GM10248 (cell line): ENCODE measurements at regions not wholly inside any gene's neighbourhood (a gene's known extent, or its start where the extent isn't known, plus 50 kb on each side); places are given as distances from the start of the nearest gene placed in this dataset.
"Not testable (repeated sequence)": the region's sequence is repeated elsewhere in the genome, so short reads cannot be mapped to it uniquely, and the experiment has no call there.

Source experiments
- CTCF ChIA-PET: fragments of 300-600 bp; sonication (Branson Sonifier 250); formaldehyde crosslinking; extraction: SDS; loops from one replicate; lab custom pipeline; 2021; ENCODE audit warnings: antibody characterized with exemption; lab: Yijun Ruan, JAX
- POLR2A ChIA-PET: fragments of 350-650 bp; sonication (Branson Sonifier 250); formaldehyde crosslinking; extraction: SDS; loops from one replicate; lab custom pipeline; 2020; ENCODE audit warnings: antibody characterized with exemption; lab: Yijun Ruan, JAX
- DNase-seq: peaks from one replicate; pipeline ENCODE4 v3.0.0; 2012; ENCODE audit errors: extremely low spot score
- TF ChIP-seq, protein P1 (sequence below): IDR thresholded peaks from 2 replicates; pipeline ENCODE4 v1.5.1; 2012; ENCODE audit warnings: mild to moderate bottlenecking, low read depth; ENCODE audit errors: extremely low read depth, missing control alignments, control extremely low read depth

DNA sequence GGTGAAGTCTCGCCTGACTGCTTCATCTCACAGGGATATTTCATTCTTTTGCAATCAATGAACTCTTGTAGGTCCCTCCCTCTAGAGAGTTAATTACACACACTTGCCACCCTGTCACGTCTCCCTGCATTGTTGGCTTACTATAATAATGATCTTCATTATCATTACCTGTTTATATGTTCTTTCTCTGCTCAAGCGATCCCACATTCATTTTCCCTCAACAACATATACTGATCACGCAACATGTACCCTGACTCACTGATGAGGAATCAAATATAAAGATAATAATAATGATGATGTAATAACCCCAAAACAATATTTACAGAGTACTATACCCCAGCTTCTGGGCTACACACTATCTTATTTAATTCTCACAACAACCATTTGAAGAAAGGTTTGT is 88.5 kb downstream of the FEM1C start:
- CTCF ChIA-PET, result interaction anchor here (1.0 to 1.1 kb wide), 2 partner anchors 78 to 147 kb away, joined by 3 read pairs; no protein-coding TSS in a partner anchor
- DNase-seq, result no peak
- POLR2A ChIA-PET, result no interaction called here
- TF ChIP-seq, protein P1, sequence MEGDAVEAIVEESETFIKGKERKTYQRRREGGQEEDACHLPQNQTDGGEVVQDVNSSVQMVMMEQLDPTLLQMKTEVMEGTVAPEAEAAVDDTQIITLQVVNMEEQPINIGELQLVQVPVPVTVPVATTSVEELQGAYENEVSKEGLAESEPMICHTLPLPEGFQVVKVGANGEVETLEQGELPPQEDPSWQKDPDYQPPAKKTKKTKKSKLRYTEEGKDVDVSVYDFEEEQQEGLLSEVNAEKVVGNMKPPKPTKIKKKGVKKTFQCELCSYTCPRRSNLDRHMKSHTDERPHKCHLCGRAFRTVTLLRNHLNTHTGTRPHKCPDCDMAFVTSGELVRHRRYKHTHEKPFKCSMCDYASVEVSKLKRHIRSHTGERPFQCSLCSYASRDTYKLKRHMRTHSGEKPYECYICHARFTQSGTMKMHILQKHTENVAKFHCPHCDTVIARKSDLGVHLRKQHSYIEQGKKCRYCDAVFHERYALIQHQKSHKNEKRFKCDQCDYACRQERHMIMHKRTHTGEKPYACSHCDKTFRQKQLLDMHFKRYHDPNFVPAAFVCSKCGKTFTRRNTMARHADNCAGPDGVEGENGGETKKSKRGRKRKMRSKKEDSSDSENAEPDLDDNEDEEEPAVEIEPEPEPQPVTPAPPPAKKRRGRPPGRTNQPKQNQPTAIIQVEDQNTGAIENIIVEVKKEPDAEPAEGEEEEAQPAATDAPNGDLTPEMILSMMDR, result no peak

DNA sequence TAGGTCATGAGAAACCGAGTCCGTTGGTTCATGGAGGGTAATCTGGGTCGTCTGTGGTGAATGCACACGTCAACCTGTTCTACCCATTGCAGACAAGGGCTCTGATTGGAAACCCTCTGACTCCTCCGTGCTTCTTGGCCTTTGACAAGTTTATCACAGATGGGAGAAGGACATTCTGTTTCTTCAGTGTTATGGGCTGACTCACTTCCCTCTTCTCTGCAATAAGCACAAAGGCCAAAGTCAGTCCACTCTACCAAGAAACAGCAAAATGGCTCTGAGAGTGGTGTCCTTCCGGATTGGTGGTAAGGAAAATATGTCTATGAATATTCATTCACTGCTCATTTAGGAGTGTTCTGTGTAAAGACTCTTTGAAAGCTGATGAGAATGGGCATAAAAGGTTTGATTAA is 89.3 kb downstream of the FEM1C start:
- POLR2A ChIA-PET, result no interaction called here
- TF ChIP-seq, protein P1, result no peak
- CTCF ChIA-PET, result interaction anchor here (1.0 kb wide), 1 partner anchor 77 kb away, joined by 3 read pairs; no protein-coding TSS in a partner anchor
- DNase-seq, result no peak

- TF ChIP-seq, protein P1, result no peak
- CTCF ChIA-PET, result interaction anchor here (0.8 to 1.6 kb wide), 6 partner anchors 18 to 144 kb away, joined by 3 to 4 read pairs (median 3); no protein-coding TSS in a partner anchor
- POLR2A ChIA-PET, result no interaction called here
- no peak for DNase-seq
These were observed 91.0 kb downstream of the FEM1C start for GRCh38 chr5:115453391-115454095.

DNA sequence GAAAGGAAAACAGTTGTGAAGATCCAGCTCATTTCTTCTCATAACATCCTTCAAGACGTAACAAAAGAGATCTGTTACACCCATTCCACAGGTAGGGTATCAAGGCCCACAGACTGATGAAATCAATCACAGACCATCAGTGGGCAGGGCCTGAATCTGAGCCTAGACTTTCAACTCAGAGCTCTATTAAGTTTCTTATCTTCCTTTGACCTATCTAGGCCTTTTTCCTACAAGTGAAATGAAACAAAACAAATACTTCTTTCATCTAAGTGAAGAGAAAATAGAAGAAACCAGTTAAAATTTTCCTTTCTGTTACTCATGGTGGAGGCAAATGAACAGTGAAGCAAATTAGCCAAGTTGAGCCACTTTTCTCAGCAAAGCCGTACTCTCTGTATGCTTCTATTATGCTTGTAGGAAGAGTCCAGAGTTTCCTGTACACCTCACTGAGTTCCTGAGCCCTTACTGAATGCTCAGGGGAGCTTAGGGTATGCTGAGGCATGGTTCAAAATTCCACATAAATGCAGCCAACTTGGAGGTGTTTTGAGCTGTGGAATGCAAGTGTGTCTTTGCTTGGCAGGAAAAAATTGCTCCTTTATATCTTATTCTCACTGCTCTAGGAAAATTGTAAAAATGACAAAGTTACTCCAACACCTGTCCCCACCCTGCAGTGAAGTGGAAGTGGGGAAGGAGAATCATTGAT is 91.9 kb downstream of the FEM1C start:
- ChIA-PET CTCF (interaction anchor here (0.8 to 2.5 kb wide), 8 partner anchors 8 to 143 kb away, joined by 3 to 8 read pairs (median 4); no protein-coding TSS in a partner anchor), POLR2A (interaction anchor here (0.7 kb wide), 1 partner anchor 1521 kb away, joined by 3 read pairs; no protein-coding TSS in a partner anchor)
- TF ChIP-seq, protein P1, result no peak
- no peak for DNase-seq

- TF ChIP-seq, protein P1, result no peak
- POLR2A ChIA-PET, result no interaction called here
These were observed 92.5 kb downstream of the FEM1C start for GRCh38 chr5:115452083-115452482.

DNA sequence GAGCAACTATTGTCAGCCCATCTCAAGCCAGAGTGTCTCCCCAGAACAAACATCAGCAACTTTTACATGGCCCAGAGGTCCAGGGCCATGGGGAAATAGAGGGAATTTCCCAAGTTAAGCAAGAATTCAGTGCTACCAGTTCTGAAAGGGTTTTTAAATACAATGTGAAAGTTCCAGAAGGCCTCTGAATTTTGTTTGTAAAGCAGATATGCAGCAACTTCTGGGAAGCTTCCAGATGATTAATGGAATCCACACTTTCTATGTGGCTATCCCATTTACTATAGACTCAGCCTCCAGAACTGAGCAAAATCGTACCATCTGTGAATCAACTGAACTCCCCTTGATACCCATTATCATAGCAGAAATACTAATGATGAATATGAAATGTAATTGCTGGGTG is 93.8 kb downstream of the FEM1C start:
- POLR2A ChIA-PET, result no interaction called here
- DNase-seq, result peak; percentile 27
- TF ChIP-seq, protein P1, result no peak
- CTCF ChIA-PET, result interaction anchor here (0.6 to 2.5 kb wide), 4 partner anchors 10 to 27 kb away, joined by 3 to 8 read pairs (median 5); no protein-coding TSS in a partner anchor

More at GRCh38 chr5:115452083-115452482, 92.5 kb downstream of the FEM1C start:
- CTCF ChIA-PET, result interaction anchor here (1.5 to 2.5 kb wide), 4 partner anchors 9 to 143 kb away, joined by 4 to 8 read pairs (median 6); no protein-coding TSS in a partner anchor
- no peak for DNase-seq

- POLR2A ChIA-PET, DNase-seq: not testable (repeated sequence)
- CTCF ChIA-PET, result interaction anchor here (1.4 kb wide), 1 partner anchor 14 kb away, joined by 3 read pairs; no protein-coding TSS in a partner anchor
These were observed 95.9 kb downstream of the FEM1C start for GRCh38 chr5:115448630-115449029.
